ENCODE measurements at regions not wholly inside any gene's neighbourhood (a gene's known extent, or its start where the extent isn't known, plus 50 kb on each side); places are given as distances from the start of the nearest gene placed in this dataset.

GRCh38 chr9:1473956-1474634 lies 423.9 kb downstream of the DMRT2 start:
- DNase-seq (ENCODE audit: low read depth, low spot score) = no peak

GRCh38 chr9:1474671-1475070 lies 424.5 kb downstream of the DMRT2 start:
- DNase-seq (ENCODE audit: low read depth, low spot score) = no peak

- no peak for DNase-seq (ENCODE audit: low read depth, low spot score)
Observed at GRCh38 chr9:1490341-1491232, 440.4 kb downstream of the DMRT2 start.

- no peak for DNase-seq (ENCODE audit: low read depth, low spot score)
Observed at GRCh38 chr9:1492156-1492555, 442.0 kb downstream of the DMRT2 start.

- no peak for DNase-seq (ENCODE audit: low read depth, low spot score)
Observed at GRCh38 chr9:1495282-1496030, 445.3 kb downstream of the DMRT2 start.

GRCh38 chr9:1505489-1505888 lies 455.3 kb downstream of the DMRT2 start:
- no peak for DNase-seq (ENCODE audit: low read depth, low spot score)

GRCh38 chr9:1510712-1511111 lies 460.6 kb downstream of the DMRT2 start:
- no peak for DNase-seq (ENCODE audit: low read depth, low spot score)

GRCh38 chr9:1513105-1513504 lies 462.9 kb downstream of the DMRT2 start:
- no peak for DNase-seq (ENCODE audit: low read depth, low spot score)

GRCh38 chr9:1514250-1514649 lies 464.1 kb downstream of the DMRT2 start:
- no peak for DNase-seq (ENCODE audit: low read depth, low spot score)

GRCh38 chr9:1514776-1515363 lies 464.7 kb downstream of the DMRT2 start:
- no peak for DNase-seq (ENCODE audit: low read depth, low spot score)

- DNase-seq (ENCODE audit: low read depth, low spot score) = no peak
Observed at GRCh38 chr9:1515557-1515956, 465.4 kb downstream of the DMRT2 start.

GRCh38 chr9:1521547-1521946 lies 471.4 kb downstream of the DMRT2 start:
- no peak for DNase-seq (ENCODE audit: low read depth, low spot score)

GRCh38 chr9:1522219-1522767 lies 472.1 kb downstream of the DMRT2 start:
- DNase-seq (ENCODE audit: low read depth, low spot score) = no peak

GRCh38 chr9:1528456-1528855 lies 478.3 kb downstream of the DMRT2 start:
- DNase-seq (ENCODE audit: low read depth, low spot score) = no peak

GRCh38 chr9:1530696-1531095 lies 480.5 kb downstream of the DMRT2 start:
- DNase-seq (ENCODE audit: low read depth, low spot score) = no peak

- DNase-seq (ENCODE audit: low read depth, low spot score) = no peak
Observed at GRCh38 chr9:1531424-1531823, 481.3 kb downstream of the DMRT2 start.

- DNase-seq (ENCODE audit: low read depth, low spot score) = no peak
Observed at GRCh38 chr9:1532171-1532570, 482.0 kb downstream of the DMRT2 start.

- DNase-seq (ENCODE audit: low read depth, low spot score) = no peak
Observed at GRCh38 chr9:1535051-1535450, 480.1 kb upstream of the SMARCA2 start.

GRCh38 chr9:1535599-1535998 lies 479.5 kb upstream of the SMARCA2 start:
- DNase-seq (ENCODE audit: low read depth, low spot score) = no peak

- no peak for DNase-seq (ENCODE audit: low read depth, low spot score)
Observed at GRCh38 chr9:1536522-1537170, 478.5 kb upstream of the SMARCA2 start.

- no peak for DNase-seq (ENCODE audit: low read depth, low spot score)
Observed at GRCh38 chr9:1538301-1538700, 476.8 kb upstream of the SMARCA2 start.
